ENCODE measurements at regions not wholly inside any gene's neighbourhood (a gene's known extent, or its start where the extent isn't known, plus 50 kb on each side); places are given as distances from the start of the nearest gene placed in this dataset.
"Not testable (repeated sequence)": the region's sequence is repeated elsewhere in the genome, so short reads cannot be mapped to it uniquely, and the experiment has no call there.

DNA sequence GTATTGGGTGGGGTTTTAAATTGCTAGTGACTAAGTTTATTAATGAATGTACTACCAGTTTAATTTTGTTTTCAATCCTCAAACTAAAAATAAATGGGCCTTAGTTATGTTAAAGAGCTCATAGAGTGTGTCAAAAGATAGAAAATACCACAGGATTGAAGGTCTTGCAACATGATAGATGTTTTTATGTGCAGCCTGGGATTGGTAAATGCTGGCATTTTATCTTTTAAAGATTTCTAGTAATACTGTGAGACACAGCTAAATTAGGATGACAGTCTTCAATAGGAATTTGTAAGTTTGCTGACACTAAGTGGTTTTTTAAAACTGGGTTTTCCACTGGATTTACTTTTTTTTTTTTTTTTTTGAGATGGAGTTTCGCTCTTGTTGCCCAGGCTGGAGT lies 122.3 kb downstream of the HAUS1 start:
- H3K27ac ChIP-seq (ENCODE audit: low read length) = no peak overlapping the region
- H3K9me3 ChIP-seq (ENCODE audit: insufficient read depth, low read length, severe bottlenecking) = no peaks in the 10 kb centered on the region
- no peak overlapping the region for H2AFZ ChIP-seq (ENCODE audit: low read depth, low read length)
- H4K20me1 ChIP-seq (ENCODE audit: insufficient read depth, low read length) = peaks cover 24% of the 10 kb centered on the region
- no peak for ATAC-seq (ENCODE audit: insufficient read depth, low read depth)
- no peak overlapping the region for H3K4me2 ChIP-seq (ENCODE audit: insufficient read depth, low read length)
- H3K9ac ChIP-seq (ENCODE audit: low read depth, low read length) = no peak overlapping the region
- H3K4me3 ChIP-seq (ENCODE audit: low read depth in 1 of 2, low read length in 2 of 2) = no peak overlapping the region
- peaks cover 22% of the 10 kb centered on the region for H3K4me1 ChIP-seq (ENCODE audit: insufficient read depth, low read length)
- DNase-seq = no peak
- H3K27me3 ChIP-seq (ENCODE audit: insufficient read depth, low read length, poor library complexity) = no peaks in the 10 kb centered on the region
- peaks cover 9% of the 10 kb centered on the region for H3K36me3 ChIP-seq (ENCODE audit: insufficient read depth, low read length)
- no peak for TF ChIP-seq EZH2 (IDR thresholded peaks at IDR 0.05; ENCODE audit: borderline replicate concordance, low read depth, low read length, severe bottlenecking)
- TF ChIP-seq, protein P1, sequence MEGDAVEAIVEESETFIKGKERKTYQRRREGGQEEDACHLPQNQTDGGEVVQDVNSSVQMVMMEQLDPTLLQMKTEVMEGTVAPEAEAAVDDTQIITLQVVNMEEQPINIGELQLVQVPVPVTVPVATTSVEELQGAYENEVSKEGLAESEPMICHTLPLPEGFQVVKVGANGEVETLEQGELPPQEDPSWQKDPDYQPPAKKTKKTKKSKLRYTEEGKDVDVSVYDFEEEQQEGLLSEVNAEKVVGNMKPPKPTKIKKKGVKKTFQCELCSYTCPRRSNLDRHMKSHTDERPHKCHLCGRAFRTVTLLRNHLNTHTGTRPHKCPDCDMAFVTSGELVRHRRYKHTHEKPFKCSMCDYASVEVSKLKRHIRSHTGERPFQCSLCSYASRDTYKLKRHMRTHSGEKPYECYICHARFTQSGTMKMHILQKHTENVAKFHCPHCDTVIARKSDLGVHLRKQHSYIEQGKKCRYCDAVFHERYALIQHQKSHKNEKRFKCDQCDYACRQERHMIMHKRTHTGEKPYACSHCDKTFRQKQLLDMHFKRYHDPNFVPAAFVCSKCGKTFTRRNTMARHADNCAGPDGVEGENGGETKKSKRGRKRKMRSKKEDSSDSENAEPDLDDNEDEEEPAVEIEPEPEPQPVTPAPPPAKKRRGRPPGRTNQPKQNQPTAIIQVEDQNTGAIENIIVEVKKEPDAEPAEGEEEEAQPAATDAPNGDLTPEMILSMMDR (IDR thresholded peaks at IDR 0.05; ENCODE audit: borderline replicate concordance, extremely low read depth, low read length, poor library complexity, severe bottlenecking) = no peak
- H3K79me2 ChIP-seq (ENCODE audit: insufficient read depth, low read length) = peaks cover 91% of the 10 kb centered on the region

DNA sequence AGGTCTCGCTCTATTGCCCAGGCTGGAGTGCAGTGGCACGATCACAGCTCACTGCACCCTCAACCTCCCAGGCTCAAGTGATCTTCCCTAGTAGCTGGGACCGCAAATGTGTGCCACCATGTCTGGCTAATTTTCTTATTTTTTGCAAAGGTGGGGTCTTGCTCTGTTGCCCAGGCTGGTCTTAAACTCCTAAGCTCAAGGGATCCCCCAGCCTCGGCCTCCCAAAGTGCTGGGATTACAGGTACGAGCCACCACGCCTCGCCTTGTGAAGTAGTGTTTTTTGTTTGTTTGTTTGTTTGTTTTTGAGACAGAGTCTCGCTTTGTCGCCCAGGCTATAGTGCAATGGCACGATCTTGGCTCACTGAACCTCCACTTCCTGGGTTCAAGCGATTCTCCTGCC lies 125.5 kb downstream of the HAUS1 start:
- not testable (repeated sequence) for H3K27ac ChIP-seq (ENCODE audit: low read length); H3K4me3 ChIP-seq (ENCODE audit: low read depth in 1 of 2, low read length in 2 of 2); H3K4me1 ChIP-seq (ENCODE audit: insufficient read depth, low read length); H3K9ac ChIP-seq (ENCODE audit: low read depth, low read length); ATAC-seq (ENCODE audit: insufficient read depth, low read depth); H3K36me3 ChIP-seq (ENCODE audit: insufficient read depth, low read length); H3K4me2 ChIP-seq (ENCODE audit: insufficient read depth, low read length); H3K9me3 ChIP-seq (ENCODE audit: insufficient read depth, low read length, severe bottlenecking); H2AFZ ChIP-seq (ENCODE audit: low read depth, low read length); H3K27me3 ChIP-seq (ENCODE audit: insufficient read depth, low read length, poor library complexity); DNase-seq
- peaks cover 86% of the 10 kb centered on the region for H3K79me2 ChIP-seq (ENCODE audit: insufficient read depth, low read length)
- H4K20me1 ChIP-seq (ENCODE audit: insufficient read depth, low read length) = peaks cover 12% of the 10 kb centered on the region

DNA sequence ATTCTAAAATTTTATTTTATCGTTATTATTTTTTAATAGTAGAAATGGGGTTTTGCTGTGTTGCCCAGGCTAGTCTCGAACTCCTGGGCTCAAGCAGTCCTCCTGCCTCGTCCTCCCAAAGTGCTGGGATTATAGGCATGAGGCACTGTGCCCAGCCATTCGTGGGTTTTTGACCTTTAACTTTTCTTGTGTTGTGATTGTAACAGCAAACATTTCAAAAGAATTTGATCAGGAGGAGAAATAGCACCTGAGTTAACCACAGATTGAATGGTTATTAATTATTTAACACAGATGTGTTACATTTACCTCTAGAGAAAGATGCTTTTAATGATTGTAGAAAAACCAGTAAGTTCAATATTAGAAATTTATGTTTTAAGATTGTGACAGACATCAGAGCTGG lies 132.0 kb downstream of the HAUS1 start:
- H4K20me1 ChIP-seq (ENCODE audit: insufficient read depth, low read length) = peaks cover 15% of the 10 kb centered on the region; the same call in 1 of the 2 replicates
- H3K4me2 ChIP-seq (ENCODE audit: insufficient read depth, low read length) = no peak overlapping the region
- no peaks in the 10 kb centered on the region for H3K4me1 ChIP-seq (ENCODE audit: insufficient read depth, low read length)
- H3K4me3 ChIP-seq (ENCODE audit: low read depth in 1 of 2, low read length in 2 of 2) = no peak overlapping the region
- DNase-seq (no peak), ATAC-seq (ENCODE audit: insufficient read depth, low read depth) (no peak)
- H3K27ac ChIP-seq (ENCODE audit: low read length) = no peak overlapping the region
- no peak for TF ChIP-seq EZH2 (IDR thresholded peaks at IDR 0.05; ENCODE audit: borderline replicate concordance, low read depth, low read length, severe bottlenecking)
- TF ChIP-seq, protein P1 (IDR thresholded peaks at IDR 0.05; ENCODE audit: borderline replicate concordance, extremely low read depth, low read length, poor library complexity, severe bottlenecking) = no peak
- H3K27me3 ChIP-seq (ENCODE audit: insufficient read depth, low read length, poor library complexity) = no peaks in the 10 kb centered on the region
- H2AFZ ChIP-seq (ENCODE audit: low read depth, low read length) = no peak overlapping the region
- peaks cover 8% of the 10 kb centered on the region; the same call in 1 of the 2 replicates for H3K36me3 ChIP-seq (ENCODE audit: insufficient read depth, low read length)
- no peaks in the 10 kb centered on the region for H3K9me3 ChIP-seq (ENCODE audit: insufficient read depth, low read length, severe bottlenecking)
- H3K79me2 ChIP-seq (ENCODE audit: insufficient read depth, low read length) = peaks cover 91% of the 10 kb centered on the region
- H3K9ac ChIP-seq (ENCODE audit: low read depth, low read length) = no peak overlapping the region

DNA sequence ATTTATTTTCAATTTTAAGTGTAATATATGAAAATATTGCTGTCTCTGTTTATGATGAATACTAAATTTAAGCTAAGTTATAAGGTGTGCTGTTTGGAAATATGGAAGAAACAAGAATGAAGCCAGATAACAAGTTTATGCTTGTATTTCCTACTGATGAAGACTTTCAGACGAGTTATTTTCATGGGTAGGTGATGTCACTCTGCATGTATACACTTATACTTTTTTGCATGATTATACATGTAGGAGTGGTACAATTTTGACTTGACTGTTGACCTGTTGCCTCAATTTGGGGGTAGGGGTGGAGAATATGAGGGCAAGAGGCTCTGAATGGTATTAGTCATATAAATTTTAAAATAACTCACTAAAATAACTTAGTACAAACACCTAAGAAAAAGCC lies 133.7 kb downstream of the HAUS1 start:
- no peaks in the 10 kb centered on the region for H3K9me3 ChIP-seq (ENCODE audit: insufficient read depth, low read length, severe bottlenecking)
- peaks cover 15% of the 10 kb centered on the region; the same call in 1 of the 2 replicates for H4K20me1 ChIP-seq (ENCODE audit: insufficient read depth, low read length)
- ATAC-seq (ENCODE audit: insufficient read depth, low read depth) (no peak), DNase-seq (no peak)
- no peak overlapping the region for H3K9ac ChIP-seq (ENCODE audit: low read depth, low read length)
- no peak for TF ChIP-seq EZH2 (IDR thresholded peaks at IDR 0.05; ENCODE audit: borderline replicate concordance, low read depth, low read length, severe bottlenecking)
- TF ChIP-seq, protein P1 (IDR thresholded peaks at IDR 0.05; ENCODE audit: borderline replicate concordance, extremely low read depth, low read length, poor library complexity, severe bottlenecking) = no peak
- H3K4me1 ChIP-seq (ENCODE audit: insufficient read depth, low read length) = no peaks in the 10 kb centered on the region
- peaks cover 8% of the 10 kb centered on the region; the same call in 1 of the 2 replicates for H3K36me3 ChIP-seq (ENCODE audit: insufficient read depth, low read length)
- no peak overlapping the region for H2AFZ ChIP-seq (ENCODE audit: low read depth, low read length)
- no peak overlapping the region for H3K4me3 ChIP-seq (ENCODE audit: low read depth in 1 of 2, low read length in 2 of 2)
- peaks cover 90% of the 10 kb centered on the region for H3K79me2 ChIP-seq (ENCODE audit: insufficient read depth, low read length)
- no peak overlapping the region for H3K4me2 ChIP-seq (ENCODE audit: insufficient read depth, low read length)
- H3K27me3 ChIP-seq (ENCODE audit: insufficient read depth, low read length, poor library complexity) = no peaks in the 10 kb centered on the region
- H3K27ac ChIP-seq (ENCODE audit: low read length) = no peak overlapping the region

Data from DND-41 (cell line).